ENCODE measurements at regions not wholly inside any gene's neighbourhood (a gene's known extent, or its start where the extent isn't known, plus 50 kb on each side); places are given as distances from the start of the nearest gene placed in this dataset.

DNA sequence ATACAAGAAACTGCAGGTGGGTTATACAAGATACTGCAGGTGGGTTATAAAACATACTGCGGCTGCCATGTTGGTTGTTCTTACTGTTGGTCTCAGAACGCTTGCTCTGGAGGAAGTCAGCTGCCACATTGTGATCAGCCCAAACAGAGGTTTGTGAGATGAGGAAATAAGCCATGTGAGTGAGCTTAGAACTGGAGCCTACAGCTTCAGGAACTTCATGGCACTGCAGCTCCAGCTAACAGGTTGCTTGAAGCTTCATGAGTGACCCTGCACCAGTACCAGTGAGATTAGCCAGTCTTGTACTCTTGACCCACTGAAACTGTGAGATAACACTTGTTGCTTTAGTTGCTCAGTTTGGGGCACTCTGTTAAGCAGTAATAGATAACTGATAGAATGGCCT, 74.5 kb upstream of the PRKCQ start:
- CTCF ChIA-PET, result no interaction called here
- peaks cover 12% of the 10 kb centered on the region for H3K9me3 Mint-ChIP-seq

DNA sequence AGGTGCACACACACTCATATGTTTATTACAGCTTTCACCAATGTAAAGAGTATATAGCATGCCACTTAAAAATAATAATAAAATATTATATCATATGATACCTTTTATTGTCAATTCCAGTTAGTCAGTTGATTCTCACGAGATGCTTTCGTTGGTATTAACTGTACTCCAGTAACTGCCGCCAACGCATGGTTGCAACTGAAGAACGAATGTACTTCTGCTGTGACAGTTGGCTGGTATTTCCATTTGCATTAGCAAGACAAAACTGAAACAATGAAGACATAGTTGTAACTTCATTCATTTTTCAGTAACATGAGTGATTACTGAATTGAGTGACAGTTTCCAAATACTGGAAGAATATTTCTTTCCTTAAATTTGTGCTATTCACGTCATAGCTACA, 70.5 kb upstream of the PRKCQ start:
- Mint-ChIP-seq H3K27ac (no peak overlapping the region), H3K36me3 (no peaks in the 10 kb centered on the region), H3K9me3 (no peaks in the 10 kb centered on the region), H3K4me1 (peaks cover 30% of the 10 kb centered on the region), H3K27me3 (ENCODE audit: low read depth) (no peaks in the 10 kb centered on the region), H3K4me3 (no peak overlapping the region)
- TF ChIP-seq IRF2 (CRISPR knock-in tag; IDR thresholded peaks at IDR 0.05; ENCODE audit: borderline replicate concordance, low read depth), result no peak
- no peak for TF ChIP-seq ZNF423 (CRISPR knock-in tag; IDR thresholded peaks at IDR 0.05)
- TF ChIP-seq TEAD4 (CRISPR knock-in tag; IDR thresholded peaks at IDR 0.05), result no peak
- DNase-seq (ENCODE audit: low spot score), result no peak
- CTCF ChIA-PET, result no interaction called here
- ATAC-seq, result no peak
- POLR2A ChIA-PET, result no interaction called here

More for the DNA sequence above, 74.5 kb upstream of the PRKCQ start:
- Mint-ChIP-seq H3K36me3 (no peaks in the 10 kb centered on the region), H3K27me3 (ENCODE audit: low read depth) (no peaks in the 10 kb centered on the region), H3K27ac (no peak overlapping the region), H3K4me3 (no peak overlapping the region), H3K4me1 (peaks cover 16% of the 10 kb centered on the region)
- POLR2A ChIA-PET, result no interaction called here
- TF ChIP-seq ZNF416 (CRISPR knock-in tag; IDR thresholded peaks at IDR 0.05), result no peak
- no peak for TF ChIP-seq CREB1 (CRISPR knock-in tag; IDR thresholded peaks at IDR 0.05)
- no peak for TF ChIP-seq MLX (CRISPR knock-in tag; IDR thresholded peaks at IDR 0.05)
- TF ChIP-seq, protein P1, sequence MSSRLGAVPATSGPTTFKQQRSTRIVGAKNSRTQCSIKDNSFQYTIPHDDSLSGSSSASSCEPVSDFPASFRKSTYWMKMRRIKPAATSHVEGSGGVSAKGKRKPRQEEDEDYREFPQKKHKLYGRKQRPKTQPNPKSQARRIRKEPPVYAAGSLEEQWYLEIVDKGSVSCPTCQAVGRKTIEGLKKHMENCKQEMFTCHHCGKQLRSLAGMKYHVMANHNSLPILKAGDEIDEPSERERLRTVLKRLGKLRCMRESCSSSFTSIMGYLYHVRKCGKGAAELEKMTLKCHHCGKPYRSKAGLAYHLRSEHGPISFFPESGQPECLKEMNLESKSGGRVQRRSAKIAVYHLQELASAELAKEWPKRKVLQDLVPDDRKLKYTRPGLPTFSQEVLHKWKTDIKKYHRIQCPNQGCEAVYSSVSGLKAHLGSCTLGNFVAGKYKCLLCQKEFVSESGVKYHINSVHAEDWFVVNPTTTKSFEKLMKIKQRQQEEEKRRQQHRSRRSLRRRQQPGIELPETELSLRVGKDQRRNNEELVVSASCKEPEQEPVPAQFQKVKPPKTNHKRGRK (CRISPR knock-in tag; IDR thresholded peaks at IDR 0.05; ENCODE audit: borderline replicate concordance), result no peak
- TF ChIP-seq, protein P2, sequence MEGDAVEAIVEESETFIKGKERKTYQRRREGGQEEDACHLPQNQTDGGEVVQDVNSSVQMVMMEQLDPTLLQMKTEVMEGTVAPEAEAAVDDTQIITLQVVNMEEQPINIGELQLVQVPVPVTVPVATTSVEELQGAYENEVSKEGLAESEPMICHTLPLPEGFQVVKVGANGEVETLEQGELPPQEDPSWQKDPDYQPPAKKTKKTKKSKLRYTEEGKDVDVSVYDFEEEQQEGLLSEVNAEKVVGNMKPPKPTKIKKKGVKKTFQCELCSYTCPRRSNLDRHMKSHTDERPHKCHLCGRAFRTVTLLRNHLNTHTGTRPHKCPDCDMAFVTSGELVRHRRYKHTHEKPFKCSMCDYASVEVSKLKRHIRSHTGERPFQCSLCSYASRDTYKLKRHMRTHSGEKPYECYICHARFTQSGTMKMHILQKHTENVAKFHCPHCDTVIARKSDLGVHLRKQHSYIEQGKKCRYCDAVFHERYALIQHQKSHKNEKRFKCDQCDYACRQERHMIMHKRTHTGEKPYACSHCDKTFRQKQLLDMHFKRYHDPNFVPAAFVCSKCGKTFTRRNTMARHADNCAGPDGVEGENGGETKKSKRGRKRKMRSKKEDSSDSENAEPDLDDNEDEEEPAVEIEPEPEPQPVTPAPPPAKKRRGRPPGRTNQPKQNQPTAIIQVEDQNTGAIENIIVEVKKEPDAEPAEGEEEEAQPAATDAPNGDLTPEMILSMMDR (IDR thresholded peaks at IDR 0.05), result no peak
- no peak for TF ChIP-seq CBFB (CRISPR knock-in tag; IDR thresholded peaks at IDR 0.05; ENCODE audit: low read depth)
- TF ChIP-seq, protein P3, sequence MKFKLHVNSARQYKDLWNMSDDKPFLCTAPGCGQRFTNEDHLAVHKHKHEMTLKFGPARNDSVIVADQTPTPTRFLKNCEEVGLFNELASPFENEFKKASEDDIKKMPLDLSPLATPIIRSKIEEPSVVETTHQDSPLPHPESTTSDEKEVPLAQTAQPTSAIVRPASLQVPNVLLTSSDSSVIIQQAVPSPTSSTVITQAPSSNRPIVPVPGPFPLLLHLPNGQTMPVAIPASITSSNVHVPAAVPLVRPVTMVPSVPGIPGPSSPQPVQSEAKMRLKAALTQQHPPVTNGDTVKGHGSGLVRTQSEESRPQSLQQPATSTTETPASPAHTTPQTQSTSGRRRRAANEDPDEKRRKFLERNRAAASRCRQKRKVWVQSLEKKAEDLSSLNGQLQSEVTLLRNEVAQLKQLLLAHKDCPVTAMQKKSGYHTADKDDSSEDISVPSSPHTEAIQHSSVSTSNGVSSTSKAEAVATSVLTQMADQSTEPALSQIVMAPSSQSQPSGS (CRISPR knock-in tag; IDR thresholded peaks at IDR 0.05; ENCODE audit: borderline replicate concordance, low read depth), result no peak
- TF ChIP-seq ZNF219 (CRISPR knock-in tag; IDR thresholded peaks at IDR 0.05; ENCODE audit: borderline replicate concordance), result no peak
- TF ChIP-seq ATF6 (CRISPR knock-in tag; IDR thresholded peaks at IDR 0.05), result no peak
- TF ChIP-seq, protein P4, sequence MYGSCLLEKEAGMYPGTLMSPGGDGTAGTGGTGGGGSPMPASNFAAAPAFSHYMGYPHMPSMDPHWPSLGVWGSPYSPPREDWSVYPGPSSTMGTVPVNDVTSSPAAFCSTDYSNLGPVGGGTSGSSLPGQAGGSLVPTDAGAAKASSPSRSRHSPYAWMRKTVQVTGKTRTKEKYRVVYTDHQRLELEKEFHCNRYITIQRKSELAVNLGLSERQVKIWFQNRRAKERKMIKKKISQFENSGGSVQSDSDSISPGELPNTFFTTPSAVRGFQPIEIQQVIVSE (CRISPR knock-in tag; IDR thresholded peaks at IDR 0.05; ENCODE audit: borderline replicate concordance), result no peak
- TF ChIP-seq OVOL2 (CRISPR knock-in tag; IDR thresholded peaks at IDR 0.05; ENCODE audit: borderline replicate concordance), result no peak
- TF ChIP-seq NR3C1 (CRISPR knock-in tag; conservative IDR thresholded peaks at IDR 0.05; ENCODE audit: low read depth), result no peak
- ATAC-seq (no peak), DNase-seq (ENCODE audit: low spot score) (no peak)
